B cell (primary cell): ENCODE measurements at regions not wholly inside any gene's neighbourhood (a gene's known extent, or its start where the extent isn't known, plus 50 kb on each side); places are given as distances from the start of the nearest gene placed in this dataset.

Experiments used
- ATAC-seq: fragments of 200-7000 bp; cut with Tn5 transposase; one replicate; pipeline ENCODE4 v1.10.0; 2021; ENCODE audit warnings: low read depth, mild to moderate bottlenecking, moderate number of reproducible peaks, moderate library complexity
- CTCF ChIA-PET: fragments of 350-600 bp; sonication (Branson Sonifier 250); formaldehyde crosslinking; loops from one replicate; lab custom pipeline; 2021; ENCODE audit warnings: antibody characterized with exemption, inconsistent platforms; lab: Charles Lee
- POLR2A ChIA-PET: fragments of 350-600 bp; sonication (Branson Sonifier 250); formaldehyde crosslinking; loops from one replicate; lab custom pipeline; 2021; ENCODE audit warnings: antibody characterized with exemption; lab: Charles Lee
- DNase-seq: peaks from one replicate; pipeline ENCODE4 v3.0.0; 2013
- H2AFZ ChIP-seq: 2 replicates; pipeline ENCODE4 v1.6.1; 2012; ENCODE audit warnings: mild to moderate bottlenecking, low read depth, low read length; ENCODE audit not compliant: insufficient read depth, poor library complexity, severe bottlenecking
- H3K27ac ChIP-seq, 2 donors: 1 replicate in 1 of 2; 2 replicates in 1 of 2; pipeline ENCODE4 v1.5.1; 2012 to 2013; ENCODE audit warnings: low read length in 2 of 2, mild to moderate bottlenecking in 2 of 2, moderate library complexity in 1 of 2
- H3K27me3 ChIP-seq, 4 experiments: fragments of 200-600 bp in 1 of 4; sonication (generic) in 1 of 4; replicated peaks in 1 of 4; 1 replicate in 2 of 4; 2 replicates in 2 of 4; pipeline versions ENCODE4 v1.6.1 to v1.7.0; 2013 to 2016; ENCODE audit warnings: low read length in 3 of 4, mild to moderate bottlenecking in 2 of 4, mixed read lengths in 1 of 4, moderate library complexity in 1 of 4; ENCODE audit not compliant: insufficient read depth in 4 of 4, control insufficient read depth in 3 of 4; ENCODE audit errors: control extremely low read depth in 1 of 4
- H3K36me3 ChIP-seq, 2 experiments: replicated peaks in 1 of 2; 1 replicate in 1 of 2; 2 replicates in 1 of 2; pipeline versions ENCODE4 v1.6.1 to v1.7.1; 2013; ENCODE audit warnings: low read length in 1 of 2; ENCODE audit not compliant: insufficient read depth in 2 of 2, control insufficient read depth in 1 of 2; ENCODE audit errors: control extremely low read depth in 1 of 2, extremely low read depth in 1 of 2
- H3K4me1 ChIP-seq, 2 donors: fragments of 200-600 bp in 1 of 2; sonication (generic) in 1 of 2; 1 replicate in 1 of 2; 2 replicates in 1 of 2; pipeline versions ENCODE4 v1.5.1 to v1.6.1; 2013 to 2017; ENCODE audit warnings: low read length in 2 of 2; ENCODE audit not compliant: control insufficient read depth in 2 of 2, insufficient read depth in 2 of 2
- H3K4me2 ChIP-seq: replicated peaks from 2 replicates; pipeline ENCODE3; 2012; ENCODE audit warnings: mild to moderate bottlenecking, low read depth, low read length; ENCODE audit not compliant: poor library complexity, severe bottlenecking
- H3K4me3 ChIP-seq, 5 experiments: fragments of 200-600 bp in 1 of 5; sonication (generic) in 1 of 5; 1 replicate in 3 of 5; 2 replicates in 2 of 5; pipeline versions ENCODE4 v1.5.1 to v1.7.0; 2011 to 2016; ENCODE audit warnings: low read length in 4 of 5, mild to moderate bottlenecking in 4 of 5, low read depth in 2 of 5, control low read depth in 1 of 5, moderate library complexity in 1 of 5; ENCODE audit not compliant: insufficient read depth in 1 of 5; ENCODE audit errors: control extremely low read depth in 1 of 5, extremely low read depth in 1 of 5
- H3K79me2 ChIP-seq: fragments of 200-600 bp; sonication (generic); one replicate; pipeline ENCODE4 v1.6.0; 2016; ENCODE audit warnings: low read length; ENCODE audit not compliant: control insufficient read depth, insufficient read depth
- H3K9ac ChIP-seq: fragments of 200-600 bp; sonication (generic); 2 replicates; pipeline ENCODE4 v1.6.1; 2017; ENCODE audit warnings: mild to moderate bottlenecking, low read length, moderate library complexity
- H3K9me3 ChIP-seq, 3 donors: one replicate each; pipeline versions ENCODE4 v1.6.1 to v1.7.1; 2013; ENCODE audit warnings: low read length in 2 of 3; ENCODE audit not compliant: control insufficient read depth in 2 of 3, insufficient read depth in 1 of 3; ENCODE audit errors: control extremely low read depth in 1 of 3
- H4K20me1 ChIP-seq: 2 replicates; pipeline ENCODE4 v1.6.0; 2012; ENCODE audit warnings: mild to moderate bottlenecking, low read length; ENCODE audit not compliant: insufficient read depth, control insufficient read depth, poor library complexity, severe bottlenecking
- H3K27ac Mint-ChIP-seq: one replicate; pipeline ENCODE4 v1.8.0; 2021; ENCODE audit warnings: mixed read lengths
- H3K27me3 Mint-ChIP-seq: one replicate; pipeline ENCODE4 v1.8.0; 2021; ENCODE audit warnings: mixed read lengths
- H3K4me1 Mint-ChIP-seq: one replicate; pipeline ENCODE4 v1.8.0; 2021; ENCODE audit warnings: mixed read lengths
- H3K4me3 Mint-ChIP-seq: one replicate; pipeline ENCODE4 v1.8.0; 2021; ENCODE audit warnings: mixed read lengths
- H3K9me3 Mint-ChIP-seq: one replicate; pipeline ENCODE4 v1.8.0; 2022; ENCODE audit warnings: mixed read lengths; ENCODE audit not compliant: insufficient read depth
- EZH2 ChIP-seq: IDR thresholded peaks from 2 replicates; pipeline ENCODE4 v1.6.1; 2012; ENCODE audit warnings: borderline replicate concordance, low read depth, mild to moderate bottlenecking, moderate library complexity, low read length; ENCODE audit not compliant: insufficient read depth, poor library complexity, severe bottlenecking
- WGBS: methylation state at CpG from one replicate; pipeline ENCODE4 v1.1.5; 2013; ENCODE audit warnings: missing lambda C conversion rate; ENCODE audit not compliant: insufficient coverage; 5-methylcytosine and 5-hydroxymethylcytosine counted together
- intact Hi-C: fragments of 100-400 bp; cut with micrococcal nuclease; formaldehyde crosslinking; loops from one replicate; pipeline ENCODE4 v1.10.0; 2022
- TF ChIP-seq, protein P1 (sequence below): fragments of 200-600 bp; IDR thresholded peaks from one replicate; pipeline ENCODE4 v1.8.0; 2022; ENCODE audit warnings: antibody characterized with exemption, mild to moderate bottlenecking

DNA sequence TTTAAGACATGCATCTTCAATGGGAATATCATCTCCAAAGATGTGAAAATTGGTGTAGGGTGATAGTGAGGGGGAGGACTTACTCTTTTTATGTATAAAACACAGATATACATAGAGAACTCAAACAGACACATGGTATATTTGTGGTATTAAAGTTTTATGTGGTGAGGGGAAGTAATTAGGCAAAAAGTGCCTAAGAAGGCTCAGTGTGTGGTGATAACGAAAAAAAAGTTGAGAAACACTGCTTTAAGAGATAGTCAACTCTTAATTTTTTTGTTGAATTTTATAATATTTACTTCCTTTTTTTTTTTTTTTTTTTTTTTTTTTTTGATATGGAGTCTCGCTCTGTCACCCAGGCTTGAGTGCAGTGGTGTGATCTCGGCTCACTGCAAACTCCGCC lies 174.2 kb upstream of the FRMD4B start:
- H3K27me3 Mint-ChIP-seq = peaks cover 3% of the 10 kb centered on the region
- DNase-seq (no peak), ATAC-seq (no peak)
- no peak overlapping the region for H3K4me3 Mint-ChIP-seq
- no peak overlapping the region for H2AFZ ChIP-seq
- H4K20me1 ChIP-seq = no peaks in the 10 kb centered on the region
- ChIA-PET POLR2A (no interaction called here), CTCF (no interaction called here)
- H3K4me1 Mint-ChIP-seq = no peaks in the 10 kb centered on the region
- no peak overlapping the region for H3K4me2 ChIP-seq
- H3K9ac ChIP-seq = no peak overlapping the region
- no peak overlapping the region for H3K27ac Mint-ChIP-seq
- TF ChIP-seq, protein P1, sequence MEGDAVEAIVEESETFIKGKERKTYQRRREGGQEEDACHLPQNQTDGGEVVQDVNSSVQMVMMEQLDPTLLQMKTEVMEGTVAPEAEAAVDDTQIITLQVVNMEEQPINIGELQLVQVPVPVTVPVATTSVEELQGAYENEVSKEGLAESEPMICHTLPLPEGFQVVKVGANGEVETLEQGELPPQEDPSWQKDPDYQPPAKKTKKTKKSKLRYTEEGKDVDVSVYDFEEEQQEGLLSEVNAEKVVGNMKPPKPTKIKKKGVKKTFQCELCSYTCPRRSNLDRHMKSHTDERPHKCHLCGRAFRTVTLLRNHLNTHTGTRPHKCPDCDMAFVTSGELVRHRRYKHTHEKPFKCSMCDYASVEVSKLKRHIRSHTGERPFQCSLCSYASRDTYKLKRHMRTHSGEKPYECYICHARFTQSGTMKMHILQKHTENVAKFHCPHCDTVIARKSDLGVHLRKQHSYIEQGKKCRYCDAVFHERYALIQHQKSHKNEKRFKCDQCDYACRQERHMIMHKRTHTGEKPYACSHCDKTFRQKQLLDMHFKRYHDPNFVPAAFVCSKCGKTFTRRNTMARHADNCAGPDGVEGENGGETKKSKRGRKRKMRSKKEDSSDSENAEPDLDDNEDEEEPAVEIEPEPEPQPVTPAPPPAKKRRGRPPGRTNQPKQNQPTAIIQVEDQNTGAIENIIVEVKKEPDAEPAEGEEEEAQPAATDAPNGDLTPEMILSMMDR = no peak
- no peak for TF ChIP-seq EZH2
- 92% methylated on average over 2 of the region's 4 CpGs for WGBS
- H3K36me3 ChIP-seq = no peaks in the 10 kb centered on the region
- H3K9me3 ChIP-seq = no peaks in the 10 kb centered on the region
- H3K9me3 Mint-ChIP-seq = no peaks in the 10 kb centered on the region
- no peak overlapping the region for H3K27ac ChIP-seq
- intact Hi-C loops = no loop called here
- H3K4me1 ChIP-seq = no peaks in the 10 kb centered on the region
- no peaks in the 10 kb centered on the region for H3K79me2 ChIP-seq
- no peak overlapping the region for H3K4me3 ChIP-seq
- no peaks in the 10 kb centered on the region for H3K27me3 ChIP-seq

DNA sequence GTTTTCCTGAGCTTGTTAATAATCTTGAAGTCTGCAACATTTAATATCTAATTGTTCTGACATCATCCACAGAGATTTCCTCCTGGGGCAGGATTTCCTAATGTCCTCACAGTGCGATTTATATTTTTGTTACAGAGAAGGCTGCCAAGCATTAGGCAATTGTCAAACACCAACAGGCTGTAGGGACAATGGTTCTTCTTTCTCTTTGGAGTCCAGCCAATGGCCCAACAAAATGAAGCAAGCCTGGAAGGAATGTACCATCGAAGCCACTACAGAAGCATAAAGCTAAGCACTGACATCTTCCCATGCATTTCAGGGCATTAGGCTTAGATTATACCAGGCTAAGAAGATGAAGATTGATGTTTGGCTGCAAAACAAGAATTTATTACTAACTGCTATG lies 173.0 kb upstream of the FRMD4B start:
- H3K27ac Mint-ChIP-seq = no peak overlapping the region
- ChIA-PET CTCF (no interaction called here), POLR2A (no interaction called here)
- no peak overlapping the region for H3K9ac ChIP-seq
- no peak overlapping the region for H3K4me3 ChIP-seq
- H3K4me3 Mint-ChIP-seq = no peak overlapping the region
- TF ChIP-seq EZH2 = no peak
- TF ChIP-seq, protein P1 = no peak
- 90% methylated on average over 2 of the region's 2 CpGs for WGBS
- DNase-seq (no peak), ATAC-seq (no peak)
- H3K9me3 ChIP-seq = peaks cover 0 to 4% (median 0%) of the 10 kb centered on the region in 3 donors
- no peaks in the 10 kb centered on the region for H4K20me1 ChIP-seq
- H3K4me2 ChIP-seq = no peak overlapping the region
- intact Hi-C loops = no loop called here
- no peaks in the 10 kb centered on the region for H3K9me3 Mint-ChIP-seq
- H2AFZ ChIP-seq = no peak overlapping the region
- H3K4me1 ChIP-seq = no peaks in the 10 kb centered on the region
- H3K27me3 Mint-ChIP-seq = no peaks in the 10 kb centered on the region
- no peaks in the 10 kb centered on the region for H3K4me1 Mint-ChIP-seq
- H3K36me3 ChIP-seq = no peaks in the 10 kb centered on the region
- no peaks in the 10 kb centered on the region for H3K27me3 ChIP-seq
- H3K79me2 ChIP-seq = no peaks in the 10 kb centered on the region
- no peak overlapping the region for H3K27ac ChIP-seq
